Gastrocnemius medialis (tissue), 4 donors: ENCODE measurements at regions not wholly inside any gene's neighbourhood (a gene's known extent, or its start where the extent isn't known, plus 50 kb on each side); places are given as distances from the start of the nearest gene placed in this dataset.

Experiments
- ATAC-seq, 2 donors: fragments of 150-250 bp; one replicate each; pipeline ENCODE4 v1.9.1; 2016
- DNase-seq, 2 donors: peaks; one replicate each; pipeline ENCODE4 v3.0.0-alpha.2; 2019
- H3K27ac ChIP-seq, 4 donors: fragments of 200-600 bp; sonication (generic); 1 replicate in 1 of 4; 2 replicates in 3 of 4; pipeline ENCODE4 v1.5.1; 2016 to 2018; ENCODE audit warnings: mild to moderate bottlenecking in 2 of 4, moderate library complexity in 1 of 4
- H3K27me3 ChIP-seq, 3 donors: fragments of 200-600 bp; sonication (generic) in 2 of 3; 1 replicate in 1 of 3; 2 replicates in 2 of 3; pipeline versions ENCODE4 v1.5.1 to v1.6.0; 2016 to 2019; ENCODE audit warnings: mild to moderate bottlenecking in 1 of 3, moderate library complexity in 1 of 3
- H3K36me3 ChIP-seq, 2 donors: fragments of 200-600 bp; sonication (generic) in 1 of 2; one replicate each; pipeline ENCODE4 v1.5.1; 2017 to 2018
- H3K4me1 ChIP-seq, 2 donors: fragments of 200-600 bp; sonication (generic) in 1 of 2; one replicate each; pipeline ENCODE4 v1.5.1; 2016 to 2017; ENCODE audit warnings: mild to moderate bottlenecking in 2 of 2
- H3K4me3 ChIP-seq, 4 donors: fragments of 200-600 bp; sonication (generic) in 3 of 4; 1 replicate in 1 of 4; 2 replicates in 3 of 4; pipeline ENCODE4 v1.5.1; 2016 to 2019; ENCODE audit warnings: mild to moderate bottlenecking in 2 of 4
- H3K9me3 ChIP-seq, 3 donors: fragments of 200-600 bp; sonication (generic) in 2 of 3; 1 replicate in 1 of 3; 2 replicates in 2 of 3; pipeline ENCODE4 v1.5.1; 2016 to 2019
- CTCF ChIP-seq, 5 experiments: fragments of 450-650 bp in 3 of 5; fragments of 200-600 bp in 2 of 5; sonication (generic) in 2 of 5; IDR thresholded peaks in 4 of 5; conservative IDR thresholded peaks in 1 of 5; 1 replicate in 4 of 5; 2 replicates in 1 of 5; pipeline ENCODE4 v1.5.1; 2016 to 2019; ENCODE audit warnings: antibody characterized with exemption in 5 of 5, mild to moderate bottlenecking in 3 of 5, moderate library complexity in 3 of 5
- POLR2A ChIP-seq, 2 donors: fragments of 450-650 bp; IDR thresholded peaks; one replicate each; pipeline ENCODE4 v1.6.1; 2017; ENCODE audit warnings: antibody characterized with exemption in 2 of 2, mild to moderate bottlenecking in 2 of 2, moderate library complexity in 2 of 2
- in situ Hi-C, 4 donors: fragments of 200-750 bp; cut with MboI; loops; one replicate each; pipeline versions ENCODE4 v1.15.0 to v1.8.0; 2017; ENCODE audit warnings: low sequenced_read_pairs in 4 of 4
- intact Hi-C: fragments of 100-400 bp; cut with DNase I; formaldehyde crosslinking; loops from one replicate; pipeline ENCODE4 v1.15.1; 2023; ENCODE audit warnings: low total_unique reads

GRCh38 chr10:126806498-126806897, 98.7 kb upstream of the DOCK1 start:
- TF ChIP-seq POLR2A (IDR thresholded peaks at IDR 0.05) (no peak), CTCF (IDR thresholded peaks at IDR 0.05 in 4 of 5, conservative IDR thresholded peaks at IDR 0.05 in 1 of 5) (no peak)
- DNase-seq (no peak), ATAC-seq (no peak)
- intact Hi-C loops = no loop called here
- no peaks in the 10 kb centered on the region for H3K36me3 ChIP-seq
- no peak overlapping the region for H3K27ac ChIP-seq
- peaks cover 0 to 8% (median 0%) of the 10 kb centered on the region in 3 donors for H3K9me3 ChIP-seq
- no peak overlapping the region for H3K4me3 ChIP-seq
- no peaks in the 10 kb centered on the region for H3K27me3 ChIP-seq
- no peaks in the 10 kb centered on the region for H3K4me1 ChIP-seq
- in situ Hi-C loops = no loop called here

GRCh38 chr10:126806991-126807702, 98.1 kb upstream of the DOCK1 start:
- intact Hi-C loops (no loop called here), in situ Hi-C loops (no loop called here)
- Histone ChIP-seq H3K9me3 (peaks cover 0 to 8% (median 0%) of the 10 kb centered on the region in 3 donors), H3K27me3 (no peaks in the 10 kb centered on the region), H3K36me3 (no peaks in the 10 kb centered on the region), H3K4me1 (no peaks in the 10 kb centered on the region), H3K27ac (no peak overlapping the region), H3K4me3 (no peak overlapping the region)
- TF ChIP-seq POLR2A (IDR thresholded peaks at IDR 0.05) (no peak), CTCF (IDR thresholded peaks at IDR 0.05 in 4 of 5, conservative IDR thresholded peaks at IDR 0.05 in 1 of 5) (no peak)
- ATAC-seq (no peak), DNase-seq (no peak)

DNA sequence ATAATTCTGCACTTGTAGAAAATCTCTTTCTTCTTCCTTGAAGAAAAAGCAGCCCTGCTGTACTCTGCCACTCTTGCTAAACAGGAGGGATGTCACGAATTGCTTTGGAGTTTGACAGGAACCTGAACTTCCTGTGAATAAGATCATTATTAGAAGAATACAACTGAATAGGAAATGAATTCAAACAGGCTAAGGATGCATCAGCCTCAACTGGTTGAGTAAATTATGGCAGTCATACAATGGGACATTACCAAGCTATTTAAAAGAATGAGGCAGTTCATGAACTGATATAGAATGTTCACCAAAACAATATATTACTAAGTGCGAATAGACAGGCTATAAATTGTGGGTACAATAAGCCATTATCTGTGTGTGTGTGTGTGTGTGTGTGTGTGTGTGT, 97.1 kb upstream of the DOCK1 start:
- H3K36me3 ChIP-seq = no peaks in the 10 kb centered on the region
- no peak overlapping the region for H3K4me3 ChIP-seq
- peaks cover 0 to 8% (median 0%) of the 10 kb centered on the region in 3 donors for H3K9me3 ChIP-seq
- H3K27ac ChIP-seq = no peak overlapping the region
- H3K4me1 ChIP-seq = no peaks in the 10 kb centered on the region
- no peaks in the 10 kb centered on the region for H3K27me3 ChIP-seq
- TF ChIP-seq CTCF (IDR thresholded peaks at IDR 0.05 in 4 of 5, conservative IDR thresholded peaks at IDR 0.05 in 1 of 5) (no peak), POLR2A (IDR thresholded peaks at IDR 0.05) (no peak)
- intact Hi-C loops = no loop called here
- ATAC-seq (no peak), DNase-seq (no peak)
- in situ Hi-C loops = no loop called here

GRCh38 chr10:126813432-126813831, 91.8 kb upstream of the DOCK1 start:
- no peak overlapping the region for H3K27ac ChIP-seq
- no peaks in the 10 kb centered on the region for H3K4me1 ChIP-seq
- in situ Hi-C loops = no loop called here
- no peaks in the 10 kb centered on the region for H3K36me3 ChIP-seq
- intact Hi-C loops = no loop called here
- ATAC-seq (no peak), DNase-seq (no peak)
- H3K27me3 ChIP-seq = no peaks in the 10 kb centered on the region
- TF ChIP-seq CTCF (IDR thresholded peaks at IDR 0.05 in 4 of 5, conservative IDR thresholded peaks at IDR 0.05 in 1 of 5) (no peak), POLR2A (IDR thresholded peaks at IDR 0.05) (no peak)
- H3K9me3 ChIP-seq = peaks cover 0 to 8% (median 0%) of the 10 kb centered on the region in 3 donors
- no peak overlapping the region for H3K4me3 ChIP-seq

DNA sequence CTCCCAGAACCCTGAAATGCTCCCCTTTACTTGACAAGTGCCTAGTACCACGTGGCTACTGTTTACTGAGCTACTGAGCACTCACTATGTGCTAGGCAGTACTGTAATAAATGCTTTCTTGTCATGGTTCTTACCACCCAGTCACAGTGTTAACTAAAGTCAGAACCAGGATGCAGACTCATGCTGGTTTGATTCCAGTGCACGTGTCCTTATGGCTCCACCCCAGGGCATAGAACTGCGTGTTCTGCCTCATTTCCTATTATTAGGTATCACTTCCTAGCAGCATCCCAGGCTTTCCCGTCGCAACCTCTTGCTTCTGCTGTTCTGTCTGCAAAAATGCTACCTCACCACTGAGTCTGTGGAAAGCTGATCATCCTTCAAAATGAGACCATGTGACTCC, 71.7 kb upstream of the DOCK1 start:
- Histone ChIP-seq H3K27ac (no peak overlapping the region), H3K36me3 (no peaks in the 10 kb centered on the region), H3K27me3 (no peaks in the 10 kb centered on the region), H3K9me3 (no peaks in the 10 kb centered on the region), H3K4me3 (no peak overlapping the region), H3K4me1 (no peaks in the 10 kb centered on the region)
- DNase-seq = no peak
- intact Hi-C loops = no loop called here
- in situ Hi-C loops = no loop called here
- ATAC-seq = no peak
- TF ChIP-seq CTCF (IDR thresholded peaks at IDR 0.05 in 4 of 5, conservative IDR thresholded peaks at IDR 0.05 in 1 of 5) (no peak), POLR2A (IDR thresholded peaks at IDR 0.05) (no peak)
